ENCODE measurements at regions not wholly inside any gene's neighbourhood (a gene's known extent, or its start where the extent isn't known, plus 50 kb on each side); places are given as distances from the start of the nearest gene placed in this dataset.

DNA sequence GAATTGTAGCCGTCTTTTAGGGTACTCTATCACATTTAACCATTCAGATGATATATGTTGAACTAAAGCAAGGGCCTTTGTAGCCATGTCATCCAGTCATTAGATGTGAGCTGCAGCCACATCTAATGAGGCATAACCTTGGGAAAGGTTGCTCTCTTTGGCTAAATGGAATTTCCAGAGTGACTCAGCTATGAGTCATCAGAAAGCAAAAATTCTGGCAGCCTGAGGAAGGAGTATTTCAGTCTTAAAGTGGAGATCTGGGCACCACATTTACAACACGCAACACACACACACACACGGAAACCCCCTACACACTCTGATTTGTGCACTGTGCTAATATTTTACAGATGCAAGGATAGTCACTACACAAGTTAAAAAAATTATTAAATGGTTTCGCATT lies 176.9 kb upstream of the ZWINT start:
- TF ChIP-seq, protein P1, sequence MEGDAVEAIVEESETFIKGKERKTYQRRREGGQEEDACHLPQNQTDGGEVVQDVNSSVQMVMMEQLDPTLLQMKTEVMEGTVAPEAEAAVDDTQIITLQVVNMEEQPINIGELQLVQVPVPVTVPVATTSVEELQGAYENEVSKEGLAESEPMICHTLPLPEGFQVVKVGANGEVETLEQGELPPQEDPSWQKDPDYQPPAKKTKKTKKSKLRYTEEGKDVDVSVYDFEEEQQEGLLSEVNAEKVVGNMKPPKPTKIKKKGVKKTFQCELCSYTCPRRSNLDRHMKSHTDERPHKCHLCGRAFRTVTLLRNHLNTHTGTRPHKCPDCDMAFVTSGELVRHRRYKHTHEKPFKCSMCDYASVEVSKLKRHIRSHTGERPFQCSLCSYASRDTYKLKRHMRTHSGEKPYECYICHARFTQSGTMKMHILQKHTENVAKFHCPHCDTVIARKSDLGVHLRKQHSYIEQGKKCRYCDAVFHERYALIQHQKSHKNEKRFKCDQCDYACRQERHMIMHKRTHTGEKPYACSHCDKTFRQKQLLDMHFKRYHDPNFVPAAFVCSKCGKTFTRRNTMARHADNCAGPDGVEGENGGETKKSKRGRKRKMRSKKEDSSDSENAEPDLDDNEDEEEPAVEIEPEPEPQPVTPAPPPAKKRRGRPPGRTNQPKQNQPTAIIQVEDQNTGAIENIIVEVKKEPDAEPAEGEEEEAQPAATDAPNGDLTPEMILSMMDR (IDR thresholded peaks at IDR 0.05; ENCODE audit: low read depth, low read length) = no peak
- TF ChIP-seq EZH2phosphoT487 (IDR thresholded peaks at IDR 0.05; ENCODE audit: low read depth) = no peak

All from OCI-LY3 (cell line).